ENCODE measurements at regions not wholly inside any gene's neighbourhood (a gene's known extent, or its start where the extent isn't known, plus 50 kb on each side); places are given as distances from the start of the nearest gene placed in this dataset.
"Not testable (repeated sequence)": the region's sequence is repeated elsewhere in the genome, so short reads cannot be mapped to it uniquely, and the experiment has no call there.

GRCh38 chr7:142569851-142570250 is 179.4 kb upstream of the PRSS1 start:
- no peak overlapping the region for H3K9ac ChIP-seq (ENCODE audit: insufficient read length, low read depth)
- no peaks in the 10 kb centered on the region for H3K9me3 ChIP-seq (ENCODE audit: insufficient read depth, low read length)
- H3K27me3 ChIP-seq (ENCODE audit: insufficient read depth, insufficient read length), result no peaks in the 10 kb centered on the region
- H3K36me3 ChIP-seq (ENCODE audit: insufficient read depth, insufficient read length, low read length), result no peaks in the 10 kb centered on the region
- no peak for DNase-seq (ENCODE audit: low read depth, low spot score)
- H3K4me3 ChIP-seq (ENCODE audit: insufficient read length, low read depth), result no peak overlapping the region
- TF ChIP-seq SUZ12 (IDR thresholded peaks at IDR 0.05; ENCODE audit: extremely low read depth, insufficient read depth, insufficient read length) (no peak), YY1 (IDR thresholded peaks at IDR 0.05; ENCODE audit: insufficient read depth, insufficient read length) (no peak), ZNF274 (IDR thresholded peaks at IDR 0.05; ENCODE audit: low read depth, low read length) (no peak)
- H3K4me1 ChIP-seq (ENCODE audit: insufficient read depth, insufficient read length), result no peaks in the 10 kb centered on the region

GRCh38 chr7:142568435-142569097 is 180.7 kb upstream of the PRSS1 start:
- Histone ChIP-seq H3K4me1 (ENCODE audit: insufficient read depth, insufficient read length) (no peaks in the 10 kb centered on the region), H3K9ac (ENCODE audit: insufficient read length, low read depth) (no peak overlapping the region), H3K4me3 (ENCODE audit: insufficient read length, low read depth) (no peak overlapping the region), H3K36me3 (ENCODE audit: insufficient read depth, insufficient read length, low read length) (no peaks in the 10 kb centered on the region), H3K27me3 (ENCODE audit: insufficient read depth, insufficient read length) (no peaks in the 10 kb centered on the region), H3K9me3 (ENCODE audit: insufficient read depth, low read length) (no peaks in the 10 kb centered on the region)
- no peak for TF ChIP-seq YY1 (IDR thresholded peaks at IDR 0.05; ENCODE audit: insufficient read depth, insufficient read length)
- TF ChIP-seq SUZ12 (IDR thresholded peaks at IDR 0.05; ENCODE audit: extremely low read depth, insufficient read depth, insufficient read length), result no peak
- no peak for TF ChIP-seq ZNF274 (IDR thresholded peaks at IDR 0.05; ENCODE audit: low read depth, low read length)
- DNase-seq (ENCODE audit: low read depth, low spot score), result no peak

GRCh38 chr7:142567201-142568075 is 181.8 kb upstream of the PRSS1 start:
- DNase-seq (ENCODE audit: low read depth, low spot score), result no peak
- no peak overlapping the region for H3K9ac ChIP-seq (ENCODE audit: insufficient read length, low read depth)
- no peaks in the 10 kb centered on the region for H3K4me1 ChIP-seq (ENCODE audit: insufficient read depth, insufficient read length)
- TF ChIP-seq YY1 (IDR thresholded peaks at IDR 0.05; ENCODE audit: insufficient read depth, insufficient read length) (no peak), SUZ12 (IDR thresholded peaks at IDR 0.05; ENCODE audit: extremely low read depth, insufficient read depth, insufficient read length) (no peak), ZNF274 (IDR thresholded peaks at IDR 0.05; ENCODE audit: low read depth, low read length) (no peak)
- no peaks in the 10 kb centered on the region for H3K36me3 ChIP-seq (ENCODE audit: insufficient read depth, insufficient read length, low read length)
- H3K4me3 ChIP-seq (ENCODE audit: insufficient read length, low read depth), result no peak overlapping the region
- H3K9me3 ChIP-seq (ENCODE audit: insufficient read depth, low read length), result no peaks in the 10 kb centered on the region
- H3K27me3 ChIP-seq (ENCODE audit: insufficient read depth, insufficient read length), result no peaks in the 10 kb centered on the region

GRCh38 chr7:142566271-142566670 is 183.0 kb upstream of the PRSS1 start:
- Histone ChIP-seq H3K27me3 (ENCODE audit: insufficient read depth, insufficient read length) (no peaks in the 10 kb centered on the region), H3K4me3 (ENCODE audit: insufficient read length, low read depth) (no peak overlapping the region), H3K36me3 (ENCODE audit: insufficient read depth, insufficient read length, low read length) (no peaks in the 10 kb centered on the region), H3K4me1 (ENCODE audit: insufficient read depth, insufficient read length) (no peaks in the 10 kb centered on the region), H3K9ac (ENCODE audit: insufficient read length, low read depth) (no peak overlapping the region), H3K9me3 (ENCODE audit: insufficient read depth, low read length) (no peaks in the 10 kb centered on the region)
- DNase-seq (ENCODE audit: low read depth, low spot score), result no peak
- TF ChIP-seq SUZ12 (IDR thresholded peaks at IDR 0.05; ENCODE audit: extremely low read depth, insufficient read depth, insufficient read length) (no peak), ZNF274 (IDR thresholded peaks at IDR 0.05; ENCODE audit: low read depth, low read length) (no peak), YY1 (IDR thresholded peaks at IDR 0.05; ENCODE audit: insufficient read depth, insufficient read length) (no peak)

- DNase-seq (ENCODE audit: low read depth, low spot score); H3K4me1 ChIP-seq (ENCODE audit: insufficient read depth, insufficient read length): not testable (repeated sequence)
These were observed 185.1 kb upstream of the PRSS1 start for GRCh38 chr7:142564125-142564524.

GRCh38 chr7:142563470-142563869 is 185.8 kb upstream of the PRSS1 start:
- no peaks in the 10 kb centered on the region for H3K9me3 ChIP-seq (ENCODE audit: insufficient read depth, low read length)
- DNase-seq (ENCODE audit: low read depth, low spot score), result no peak
- H3K4me1 ChIP-seq (ENCODE audit: insufficient read depth, insufficient read length), result no peaks in the 10 kb centered on the region

More at GRCh38 chr7:142564125-142564524, 185.1 kb upstream of the PRSS1 start:
- not testable (repeated sequence) for H3K9ac ChIP-seq (ENCODE audit: insufficient read length, low read depth); H3K4me3 ChIP-seq (ENCODE audit: insufficient read length, low read depth); H3K27me3 ChIP-seq (ENCODE audit: insufficient read depth, insufficient read length); H3K9me3 ChIP-seq (ENCODE audit: insufficient read depth, low read length); H3K36me3 ChIP-seq (ENCODE audit: insufficient read depth, insufficient read length, low read length)

GRCh38 chr7:142562688-142563087 is 186.6 kb upstream of the PRSS1 start:
- Histone ChIP-seq H3K4me1 (ENCODE audit: insufficient read depth, insufficient read length) (no peaks in the 10 kb centered on the region), H3K36me3 (ENCODE audit: insufficient read depth, insufficient read length, low read length) (no peaks in the 10 kb centered on the region), H3K9me3 (ENCODE audit: insufficient read depth, low read length) (no peaks in the 10 kb centered on the region), H3K4me3 (ENCODE audit: insufficient read length, low read depth) (no peak overlapping the region), H3K27me3 (ENCODE audit: insufficient read depth, insufficient read length) (no peaks in the 10 kb centered on the region), H3K9ac (ENCODE audit: insufficient read length, low read depth) (no peak overlapping the region)
- no peak for TF ChIP-seq YY1 (IDR thresholded peaks at IDR 0.05; ENCODE audit: insufficient read depth, insufficient read length)
- no peak for DNase-seq (ENCODE audit: low read depth, low spot score)

More at GRCh38 chr7:142563470-142563869, 185.8 kb upstream of the PRSS1 start:
- H3K9ac ChIP-seq (ENCODE audit: insufficient read length, low read depth), result no peak overlapping the region
- TF ChIP-seq YY1 (IDR thresholded peaks at IDR 0.05; ENCODE audit: insufficient read depth, insufficient read length) (no peak), ZNF274 (IDR thresholded peaks at IDR 0.05; ENCODE audit: low read depth, low read length) (no peak), SUZ12 (IDR thresholded peaks at IDR 0.05; ENCODE audit: extremely low read depth, insufficient read depth, insufficient read length) (no peak)
- no peaks in the 10 kb centered on the region for H3K27me3 ChIP-seq (ENCODE audit: insufficient read depth, insufficient read length)
- no peak overlapping the region for H3K4me3 ChIP-seq (ENCODE audit: insufficient read length, low read depth)
- no peaks in the 10 kb centered on the region for H3K36me3 ChIP-seq (ENCODE audit: insufficient read depth, insufficient read length, low read length)

- not testable (repeated sequence) for H3K4me1 ChIP-seq (ENCODE audit: insufficient read depth, insufficient read length); H3K4me3 ChIP-seq (ENCODE audit: insufficient read length, low read depth); H3K36me3 ChIP-seq (ENCODE audit: insufficient read depth, insufficient read length, low read length); DNase-seq (ENCODE audit: low read depth, low spot score); H3K9me3 ChIP-seq (ENCODE audit: insufficient read depth, low read length); H3K9ac ChIP-seq (ENCODE audit: insufficient read length, low read depth); H3K27me3 ChIP-seq (ENCODE audit: insufficient read depth, insufficient read length)
These were observed 187.9 kb upstream of the PRSS1 start for GRCh38 chr7:142561396-142561795.

- not testable (repeated sequence) for DNase-seq (ENCODE audit: low read depth, low spot score); H3K9ac ChIP-seq (ENCODE audit: insufficient read length, low read depth); H3K4me1 ChIP-seq (ENCODE audit: insufficient read depth, insufficient read length); H3K4me3 ChIP-seq (ENCODE audit: insufficient read length, low read depth); H3K36me3 ChIP-seq (ENCODE audit: insufficient read depth, insufficient read length, low read length); H3K9me3 ChIP-seq (ENCODE audit: insufficient read depth, low read length); H3K27me3 ChIP-seq (ENCODE audit: insufficient read depth, insufficient read length)
These were observed 188.5 kb upstream of the PRSS1 start for GRCh38 chr7:142560770-142561169.
